ENCODE measurements at regions not wholly inside any gene's neighbourhood (a gene's known extent, or its start where the extent isn't known, plus 50 kb on each side); places are given as distances from the start of the nearest gene placed in this dataset.

- Histone ChIP-seq H2BK12ac (ENCODE audit: insufficient read length, low read depth, low read length) (no peak overlapping the region), H3K27me3 (ENCODE audit: insufficient read depth, low read length) (no peaks in the 10 kb centered on the region), H3K27ac (ENCODE audit: insufficient read length, low read depth, low read length) (no peak overlapping the region), H2BK120ac (ENCODE audit: low read depth, low read length, poor library complexity, severe bottlenecking) (no peak overlapping the region), H3K23me2 (ENCODE audit: insufficient read length, low read depth, low read length, poor library complexity, severe bottlenecking) (no peaks in the 10 kb centered on the region), H3K18ac (ENCODE audit: insufficient read length, low read depth, low read length) (no peak overlapping the region), H3T11ph (ENCODE audit: low read length) (no peak overlapping the region), H3K23ac (ENCODE audit: insufficient read length, low read depth, low read length) (no peak overlapping the region), H4K91ac (ENCODE audit: insufficient read length, low read depth, low read length) (no peak overlapping the region), H4K5ac (ENCODE audit: insufficient read length, low read depth, low read length) (no peak overlapping the region), H3K56ac (ENCODE audit: insufficient read length, low read depth, low read length) (no peak overlapping the region), H3K4me1 (ENCODE audit: insufficient read depth, low read length) (peaks cover 7% of the 10 kb centered on the region), H3K79me2 (ENCODE audit: insufficient read depth, low read length) (no peaks in the 10 kb centered on the region), H3K9ac (ENCODE audit: extremely low read depth, insufficient read length, low read length) (no peak overlapping the region), H2BK15ac (ENCODE audit: low read depth, low read length) (no peak overlapping the region), H3K79me1 (ENCODE audit: insufficient read depth, low read depth, low read length, poor library complexity, severe bottlenecking) (no peaks in the 10 kb centered on the region), H4K20me1 (ENCODE audit: control insufficient read depth, insufficient read depth, insufficient read length) (no peaks in the 10 kb centered on the region), H2BK20ac (ENCODE audit: low read depth, low read length, poor library complexity, severe bottlenecking) (no peak overlapping the region), H2AFZ (ENCODE audit: low read length) (peak overlapping the region; percentile 51), H3K4ac (ENCODE audit: low read depth, low read length) (no peak overlapping the region), H3K4me2 (ENCODE audit: insufficient read depth, insufficient read length, low read length) (no peak overlapping the region), H3K9me3 (ENCODE audit: control insufficient read depth, low read depth, low read length) (no peaks in the 10 kb centered on the region), H2BK5ac (ENCODE audit: insufficient read length, low read length) (no peak overlapping the region), H4K8ac (replicated peaks; ENCODE audit: insufficient read length, low read depth, low read length) (no peak overlapping the region), H3K14ac (ENCODE audit: insufficient read depth, low read length) (no peak overlapping the region), H2AK5ac (ENCODE audit: insufficient read length, low read length) (no peak overlapping the region)
- Mint-ChIP-seq H3K4me1 (peaks cover 25 to 28% of the 10 kb centered on the region in 2 experiments), H3K27ac (no peak overlapping the region; a peak in 1 of 7 replicates), H3K9me3 (no peaks in the 10 kb centered on the region), H3K4me3 (no peak overlapping the region), H3K27me3 (ENCODE audit: low read depth) (no peaks in the 10 kb centered on the region), H3K36me3 (ENCODE audit: insufficient read depth in 1 of 3, low read depth in 3 of 3) (peaks cover 0 to 2% (median 0%) of the 10 kb centered on the region in 3 experiments; a peak in 1 of 7 replicates)
- WGBS (ENCODE audit: extremely low coverage, insufficient read length, low lambda C conversion rate), result no CpG with 5 or more reads among the region's 8 CpGs
- DNase-seq, result no peak
- TF ChIP-seq, protein P1, sequence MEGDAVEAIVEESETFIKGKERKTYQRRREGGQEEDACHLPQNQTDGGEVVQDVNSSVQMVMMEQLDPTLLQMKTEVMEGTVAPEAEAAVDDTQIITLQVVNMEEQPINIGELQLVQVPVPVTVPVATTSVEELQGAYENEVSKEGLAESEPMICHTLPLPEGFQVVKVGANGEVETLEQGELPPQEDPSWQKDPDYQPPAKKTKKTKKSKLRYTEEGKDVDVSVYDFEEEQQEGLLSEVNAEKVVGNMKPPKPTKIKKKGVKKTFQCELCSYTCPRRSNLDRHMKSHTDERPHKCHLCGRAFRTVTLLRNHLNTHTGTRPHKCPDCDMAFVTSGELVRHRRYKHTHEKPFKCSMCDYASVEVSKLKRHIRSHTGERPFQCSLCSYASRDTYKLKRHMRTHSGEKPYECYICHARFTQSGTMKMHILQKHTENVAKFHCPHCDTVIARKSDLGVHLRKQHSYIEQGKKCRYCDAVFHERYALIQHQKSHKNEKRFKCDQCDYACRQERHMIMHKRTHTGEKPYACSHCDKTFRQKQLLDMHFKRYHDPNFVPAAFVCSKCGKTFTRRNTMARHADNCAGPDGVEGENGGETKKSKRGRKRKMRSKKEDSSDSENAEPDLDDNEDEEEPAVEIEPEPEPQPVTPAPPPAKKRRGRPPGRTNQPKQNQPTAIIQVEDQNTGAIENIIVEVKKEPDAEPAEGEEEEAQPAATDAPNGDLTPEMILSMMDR (conservative IDR thresholded peaks at IDR 0.05), result no peak
Observed at GRCh38 chr13:47835470-47836228, 165.4 kb downstream of the SUCLA2 start.

Data from H9 (cell line).